ENCODE measurements at regions not wholly inside any gene's neighbourhood (a gene's known extent, or its start where the extent isn't known, plus 50 kb on each side); places are given as distances from the start of the nearest gene placed in this dataset.

DNA sequence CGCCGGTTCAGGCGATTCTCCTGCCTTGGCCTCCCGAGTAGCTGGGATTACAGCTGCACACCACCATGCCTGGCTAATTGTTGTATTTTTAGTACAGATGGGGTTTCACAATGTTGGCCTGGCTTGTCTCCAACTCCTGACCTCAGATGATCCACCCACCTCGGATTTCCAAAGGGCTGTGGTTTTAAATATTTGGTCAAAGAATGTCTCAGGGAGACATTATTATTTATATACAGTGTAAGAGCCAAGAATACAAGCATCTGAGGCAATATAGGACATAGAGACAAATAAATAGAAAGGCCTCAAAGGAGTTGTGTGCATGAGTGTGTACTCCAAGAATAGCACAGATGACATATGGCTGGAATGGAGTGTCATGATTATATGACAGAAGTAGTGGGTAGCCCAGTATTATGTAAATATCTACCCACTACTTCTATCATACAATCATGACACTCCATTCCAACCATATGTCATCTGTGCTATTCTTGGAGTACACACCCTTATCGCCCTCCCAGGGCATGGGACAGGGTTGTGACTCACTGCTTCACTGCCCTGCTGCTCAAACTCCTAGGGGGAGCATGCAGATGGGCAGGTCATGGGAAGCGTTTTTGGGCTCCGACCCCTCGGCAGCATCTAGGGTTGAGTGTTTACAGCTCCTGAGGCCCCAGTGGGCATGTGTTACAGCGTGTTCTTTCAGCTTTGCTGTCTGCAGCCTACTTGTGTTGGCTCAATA lies 1649.8 kb upstream of the PCDH10 start:
- TF ChIP-seq ZFX (IDR thresholded peaks at IDR 0.05; ENCODE audit: borderline replicate concordance) = no peak
- TF ChIP-seq, protein P1, sequence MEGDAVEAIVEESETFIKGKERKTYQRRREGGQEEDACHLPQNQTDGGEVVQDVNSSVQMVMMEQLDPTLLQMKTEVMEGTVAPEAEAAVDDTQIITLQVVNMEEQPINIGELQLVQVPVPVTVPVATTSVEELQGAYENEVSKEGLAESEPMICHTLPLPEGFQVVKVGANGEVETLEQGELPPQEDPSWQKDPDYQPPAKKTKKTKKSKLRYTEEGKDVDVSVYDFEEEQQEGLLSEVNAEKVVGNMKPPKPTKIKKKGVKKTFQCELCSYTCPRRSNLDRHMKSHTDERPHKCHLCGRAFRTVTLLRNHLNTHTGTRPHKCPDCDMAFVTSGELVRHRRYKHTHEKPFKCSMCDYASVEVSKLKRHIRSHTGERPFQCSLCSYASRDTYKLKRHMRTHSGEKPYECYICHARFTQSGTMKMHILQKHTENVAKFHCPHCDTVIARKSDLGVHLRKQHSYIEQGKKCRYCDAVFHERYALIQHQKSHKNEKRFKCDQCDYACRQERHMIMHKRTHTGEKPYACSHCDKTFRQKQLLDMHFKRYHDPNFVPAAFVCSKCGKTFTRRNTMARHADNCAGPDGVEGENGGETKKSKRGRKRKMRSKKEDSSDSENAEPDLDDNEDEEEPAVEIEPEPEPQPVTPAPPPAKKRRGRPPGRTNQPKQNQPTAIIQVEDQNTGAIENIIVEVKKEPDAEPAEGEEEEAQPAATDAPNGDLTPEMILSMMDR (IDR thresholded peaks at IDR 0.05) = no peak
- H3K27ac ChIP-seq = no peak overlapping the region

GRCh38 chr4:131509521-131509920 lies 1639.6 kb upstream of the PCDH10 start:
- H3K27ac ChIP-seq = no peak overlapping the region
- TF ChIP-seq, protein P1 (IDR thresholded peaks at IDR 0.05) = no peak
- TF ChIP-seq ZFX (IDR thresholded peaks at IDR 0.05; ENCODE audit: borderline replicate concordance) = no peak

DNA sequence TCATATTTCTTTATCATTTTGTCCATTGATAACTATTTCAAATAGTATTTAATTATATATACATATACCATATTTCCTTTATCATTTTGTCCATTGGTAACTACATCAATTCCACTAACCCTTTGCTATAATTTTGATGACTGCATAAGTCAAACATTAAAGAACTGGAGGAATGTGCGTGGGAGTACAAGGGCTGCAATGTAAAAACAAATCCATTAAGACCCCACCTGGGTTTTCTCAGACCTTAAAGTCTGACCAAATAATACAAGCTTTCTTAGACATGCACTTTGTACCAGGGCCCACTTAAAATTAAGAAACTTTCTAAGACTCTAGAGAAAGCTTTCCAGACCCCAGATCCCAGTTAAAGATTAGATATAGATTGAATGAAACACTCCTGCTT lies 1622.4 kb upstream of the PCDH10 start:
- no peak overlapping the region for H3K27ac ChIP-seq

GRCh38 chr4:131531087-131531486 lies 1618.0 kb upstream of the PCDH10 start:
- TF ChIP-seq, protein P1 (IDR thresholded peaks at IDR 0.05) = no peak
- TF ChIP-seq ZFX (IDR thresholded peaks at IDR 0.05; ENCODE audit: borderline replicate concordance) = no peak
- no peak overlapping the region for H3K27ac ChIP-seq

More for the DNA sequence above, 1622.4 kb upstream of the PCDH10 start:
- no peak for TF ChIP-seq ZFX (IDR thresholded peaks at IDR 0.05; ENCODE audit: borderline replicate concordance)
- TF ChIP-seq, protein P1 (IDR thresholded peaks at IDR 0.05) = no peak

GRCh38 chr4:131534944-131535645 lies 1614.0 kb upstream of the PCDH10 start:
- TF ChIP-seq, protein P1 (IDR thresholded peaks at IDR 0.05) = no peak
- TF ChIP-seq ZFX (IDR thresholded peaks at IDR 0.05; ENCODE audit: borderline replicate concordance) = no peak
- H3K27ac ChIP-seq = no peak overlapping the region

- H3K27ac ChIP-seq = no peak overlapping the region
- no peak for TF ChIP-seq ZFX (IDR thresholded peaks at IDR 0.05; ENCODE audit: borderline replicate concordance)
- TF ChIP-seq, protein P1 (IDR thresholded peaks at IDR 0.05) = no peak
Measured at GRCh38 chr4:131540256-131540655, 1608.8 kb upstream of the PCDH10 start.

DNA sequence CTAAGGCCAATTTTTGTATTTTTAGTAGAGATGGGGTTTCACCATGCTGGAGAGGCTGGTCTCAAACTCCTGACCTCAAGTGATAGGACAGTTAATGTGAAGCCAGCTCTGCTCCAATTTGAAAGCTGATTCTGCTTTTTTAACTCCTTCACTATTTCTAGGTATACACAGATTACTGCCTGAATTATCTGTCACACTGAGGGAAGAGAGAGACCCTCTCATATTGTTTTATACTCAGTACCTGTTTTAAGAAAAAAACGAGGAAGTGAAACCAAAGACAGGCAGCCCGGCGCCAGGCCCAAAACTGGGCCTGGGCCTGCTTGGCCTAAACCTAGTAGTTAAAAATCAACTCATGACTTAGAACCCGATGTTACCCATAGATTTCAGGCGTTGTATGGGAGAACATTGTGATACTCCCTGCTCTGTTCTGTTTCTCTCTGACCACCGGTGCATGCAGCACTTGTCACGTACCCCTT lies 1601.5 kb upstream of the PCDH10 start:
- TF ChIP-seq ZFX (IDR thresholded peaks at IDR 0.05; ENCODE audit: borderline replicate concordance) = no peak
- TF ChIP-seq, protein P1 (IDR thresholded peaks at IDR 0.05) = no peak
- no peak overlapping the region for H3K27ac ChIP-seq
